H9 (cell line): ENCODE measurements at regions not wholly inside any gene's neighbourhood (a gene's known extent, or its start where the extent isn't known, plus 50 kb on each side); places are given as distances from the start of the nearest gene placed in this dataset.

Experiments used
- DNase-seq: peaks from one replicate; pipeline ENCODE4 v3.0.0-alpha.2; 2017
- H2AFZ ChIP-seq: one replicate; pipeline ENCODE4 v1.6.1; 2013; ENCODE audit warnings: mild to moderate bottlenecking, low read length, control low read depth, moderate library complexity
- H2AK5ac ChIP-seq: 2 replicates; pipeline ENCODE4 v1.6.1; 2013; ENCODE audit warnings: low read length, control low read depth, mixed read lengths; ENCODE audit not compliant: insufficient read length
- H2BK120ac ChIP-seq: one replicate; pipeline ENCODE4 v1.6.1; 2013; ENCODE audit warnings: low read depth, mild to moderate bottlenecking, low read length, control low read depth, inconsistent platforms; ENCODE audit not compliant: poor library complexity, severe bottlenecking
- H2BK12ac ChIP-seq: 2 replicates; pipeline ENCODE4 v1.6.1; 2013; ENCODE audit warnings: low read length, control low read depth, mixed read lengths, low read depth; ENCODE audit not compliant: insufficient read length
- H2BK15ac ChIP-seq: 2 replicates; pipeline ENCODE4 v1.6.1; 2013; ENCODE audit warnings: low read depth, low read length, control low read depth
- H2BK20ac ChIP-seq: one replicate; pipeline ENCODE4 v1.6.1; 2013; ENCODE audit warnings: low read depth, mild to moderate bottlenecking, low read length, control low read depth, inconsistent platforms; ENCODE audit not compliant: poor library complexity, severe bottlenecking
- H2BK5ac ChIP-seq: 2 replicates; pipeline ENCODE4 v1.6.1; 2013; ENCODE audit warnings: low read length, control low read depth, mixed read lengths; ENCODE audit not compliant: insufficient read length
- H3K14ac ChIP-seq: 2 replicates; pipeline ENCODE4 v1.6.1; 2013; ENCODE audit warnings: low read length, control low read depth; ENCODE audit not compliant: insufficient read depth
- H3K18ac ChIP-seq: 2 replicates; pipeline ENCODE4 v1.6.1; 2013; ENCODE audit warnings: low read depth, mild to moderate bottlenecking, mixed read lengths, low read length, control low read depth; ENCODE audit not compliant: insufficient read length
- H3K23ac ChIP-seq: 2 replicates; pipeline ENCODE4 v1.6.1; 2013; ENCODE audit warnings: low read length, control low read depth, mixed read lengths, low read depth; ENCODE audit not compliant: insufficient read length
- H3K23me2 ChIP-seq: 2 replicates; pipeline ENCODE4 v1.6.1; 2013; ENCODE audit warnings: low read depth, mild to moderate bottlenecking, mixed read lengths, low read length, control low read depth; ENCODE audit not compliant: insufficient read length, poor library complexity, severe bottlenecking
- H3K27ac ChIP-seq: 2 replicates; pipeline ENCODE4 v1.5.1; 2013; ENCODE audit warnings: low read length, control low read depth, mixed read lengths, low read depth; ENCODE audit not compliant: insufficient read length
- H3K27me3 ChIP-seq: 2 replicates; pipeline ENCODE4 v1.6.1; 2013; ENCODE audit warnings: low read length, control low read depth, inconsistent platforms; ENCODE audit not compliant: insufficient read depth
- H3K4ac ChIP-seq: 2 replicates; pipeline ENCODE4 v1.6.1; 2013; ENCODE audit warnings: low read depth, mild to moderate bottlenecking, control low read depth, inconsistent platforms, low read length, moderate library complexity
- H3K4me1 ChIP-seq: 2 replicates; pipeline ENCODE4 v1.6.1; 2013; ENCODE audit warnings: low read length, control low read depth, inconsistent platforms; ENCODE audit not compliant: insufficient read depth
- H3K4me2 ChIP-seq: 2 replicates; pipeline ENCODE4 v1.6.1; 2013; ENCODE audit warnings: low read length, control low read depth, mixed read lengths; ENCODE audit not compliant: insufficient read length, insufficient read depth
- H3K56ac ChIP-seq: 2 replicates; pipeline ENCODE4 v1.6.1; 2013; ENCODE audit warnings: low read depth, mild to moderate bottlenecking, mixed read lengths, low read length, control low read depth; ENCODE audit not compliant: insufficient read length
- H3K79me1 ChIP-seq: 2 replicates; pipeline ENCODE4 v1.6.1; 2013; ENCODE audit warnings: low read depth, mild to moderate bottlenecking, moderate library complexity, low read length, control low read depth, inconsistent platforms; ENCODE audit not compliant: insufficient read depth, poor library complexity, severe bottlenecking
- H3K79me2 ChIP-seq: 2 replicates; pipeline ENCODE4 v1.6.1; 2013; ENCODE audit warnings: low read length, control low read depth, inconsistent platforms; ENCODE audit not compliant: insufficient read depth
- H3K9ac ChIP-seq: 2 replicates; pipeline ENCODE4 v1.6.1; 2013; ENCODE audit warnings: low read length, control low read depth, mixed read lengths; ENCODE audit not compliant: insufficient read length; ENCODE audit errors: extremely low read depth
- H3K9me3 ChIP-seq: one replicate; pipeline ENCODE4 v1.6.1; 2013; ENCODE audit warnings: low read depth, low read length, inconsistent platforms; ENCODE audit not compliant: control insufficient read depth
- H3T11ph ChIP-seq: one replicate; pipeline ENCODE4 v1.6.1; 2013; ENCODE audit warnings: mild to moderate bottlenecking, low read length, control low read depth, inconsistent platforms
- H4K20me1 ChIP-seq: one replicate; pipeline ENCODE4 v1.6.1; 2013; ENCODE audit not compliant: control insufficient read depth, insufficient read length, insufficient read depth
- H4K5ac ChIP-seq: 2 replicates; pipeline ENCODE4 v1.6.1; 2013; ENCODE audit warnings: low read depth, mild to moderate bottlenecking, mixed read lengths, low read length, control low read depth; ENCODE audit not compliant: insufficient read length
- H4K8ac ChIP-seq: replicated peaks from 2 replicates; pipeline ENCODE4 v1.6.1; 2013; ENCODE audit warnings: low read length, control low read depth, mixed read lengths, low read depth; ENCODE audit not compliant: insufficient read length
- H4K91ac ChIP-seq: 2 replicates; pipeline ENCODE4 v1.6.1; 2013; ENCODE audit warnings: low read depth, mild to moderate bottlenecking, moderate library complexity, mixed read lengths, low read length, control low read depth; ENCODE audit not compliant: insufficient read length
- H3K27ac Mint-ChIP-seq, 3 experiments: 2 replicates in 2 of 3; 3 replicates in 1 of 3; pipeline ENCODE4 v1.8.0; 2020 to 2021; ENCODE audit warnings: mixed read lengths in 3 of 3, mild to moderate bottlenecking in 1 of 3, moderate library complexity in 1 of 3
- H3K27me3 Mint-ChIP-seq: 2 replicates; pipeline ENCODE4 v1.8.0; 2021; ENCODE audit warnings: low read depth, mild to moderate bottlenecking, moderate library complexity, mixed read lengths
- H3K36me3 Mint-ChIP-seq, 3 experiments: 2 replicates in 2 of 3; 3 replicates in 1 of 3; pipeline ENCODE4 v1.8.0; 2020 to 2021; ENCODE audit warnings: low read depth in 3 of 3, mixed read lengths in 3 of 3; ENCODE audit not compliant: insufficient read depth in 1 of 3
- H3K4me1 Mint-ChIP-seq, 2 experiments: 2 replicates each; pipeline ENCODE4 v1.8.0; 2020; ENCODE audit warnings: mixed read lengths in 2 of 2
- H3K4me3 Mint-ChIP-seq, 2 experiments: 2 replicates in 1 of 2; 3 replicates in 1 of 2; pipeline ENCODE4 v1.8.0; 2020 to 2021; ENCODE audit warnings: mild to moderate bottlenecking in 2 of 2, mixed read lengths in 2 of 2, moderate library complexity in 1 of 2
- H3K9me3 Mint-ChIP-seq, 2 experiments: 2 replicates in 1 of 2; 3 replicates in 1 of 2; pipeline ENCODE4 v1.8.0; 2020; ENCODE audit warnings: mild to moderate bottlenecking in 2 of 2, mixed read lengths in 2 of 2, moderate library complexity in 1 of 2
- WGBS: extraction: QIAGEN DNeasy Blood & Tissue Kit; methylation state at CpG from one replicate; pipeline ENCODE4 v1.1.7; 2013; ENCODE audit warnings: missing lambda C conversion rate, low lambda C conversion rate, mixed read lengths; ENCODE audit not compliant: insufficient read length; ENCODE audit errors: extremely low coverage; 5-methylcytosine and 5-hydroxymethylcytosine counted together
- TF ChIP-seq, protein P1 (sequence below): fragments of 200-600 bp; sonication (generic); conservative IDR thresholded peaks from 3 replicates; pipeline ENCODE4 v1.8.0; 2021; ENCODE audit warnings: antibody characterized with exemption, mild to moderate bottlenecking

DNA sequence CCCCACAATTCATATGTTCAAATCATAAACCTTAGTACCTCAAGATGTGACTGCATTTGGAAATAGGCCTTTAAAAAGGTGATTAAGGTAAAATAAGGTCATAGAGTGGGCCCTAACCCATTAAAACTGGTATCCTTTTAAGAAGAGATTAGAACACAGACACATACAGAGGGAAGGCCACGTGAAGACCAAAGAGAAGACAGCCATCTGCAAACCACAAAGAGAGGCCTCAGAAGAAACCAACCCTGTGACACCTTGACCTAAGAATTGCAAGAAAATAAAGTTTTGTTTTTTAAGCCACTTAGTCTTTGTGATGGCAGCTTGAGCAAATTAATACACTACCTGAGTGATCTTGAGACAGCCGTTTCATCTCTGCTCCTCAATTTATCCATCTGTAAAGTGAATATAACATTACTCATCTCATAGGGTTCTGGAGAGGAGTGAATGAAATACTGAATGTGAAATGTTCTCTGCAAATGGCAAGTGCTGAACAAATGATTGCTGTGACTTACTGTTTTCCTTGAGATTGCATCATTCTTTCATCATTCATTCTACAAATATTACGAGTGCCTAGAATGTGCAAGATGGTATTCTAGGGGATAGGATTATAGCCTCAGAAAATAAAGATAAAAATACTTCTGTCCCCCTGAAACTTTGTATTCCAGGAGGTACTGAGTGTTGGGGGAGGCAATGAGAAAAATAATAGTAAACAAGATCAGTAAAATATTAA, 222.0 kb upstream of the CDH13 start:
- Mint-ChIP-seq H3K4me3 (no peak overlapping the region), H3K27ac (no peak overlapping the region), H3K4me1 (peaks cover 0 to 8% of the 10 kb centered on the region in 2 experiments; a peak in 2 of 4 replicates), H3K27me3 (peaks cover 3% of the 10 kb centered on the region), H3K9me3 (no peaks in the 10 kb centered on the region; a peak in 1 of 5 replicates), H3K36me3 (no peaks in the 10 kb centered on the region)
- Histone ChIP-seq H3K23ac (no peak overlapping the region), H3K4me2 (no peak overlapping the region), H3T11ph (no peak overlapping the region), H4K5ac (no peak overlapping the region), H2BK5ac (no peak overlapping the region), H2BK15ac (no peak overlapping the region), H3K27me3 (no peaks in the 10 kb centered on the region), H3K9me3 (no peaks in the 10 kb centered on the region), H3K14ac (no peak overlapping the region), H4K20me1 (no peaks in the 10 kb centered on the region), H3K27ac (no peak overlapping the region), H3K79me1 (no peaks in the 10 kb centered on the region), H2AFZ (no peak overlapping the region), H3K56ac (no peak overlapping the region), H2BK12ac (no peak overlapping the region), H3K18ac (no peak overlapping the region), H4K8ac (no peak overlapping the region), H3K23me2 (no peaks in the 10 kb centered on the region), H3K4ac (no peak overlapping the region), H3K9ac (no peak overlapping the region), H2BK20ac (no peak overlapping the region), H2AK5ac (no peak overlapping the region), H4K91ac (no peak overlapping the region), H3K4me1 (no peaks in the 10 kb centered on the region), H2BK120ac (no peak overlapping the region), H3K79me2 (no peaks in the 10 kb centered on the region)
- WGBS: no CpG with 5 or more reads among the region's 3 CpGs
- TF ChIP-seq, protein P1, sequence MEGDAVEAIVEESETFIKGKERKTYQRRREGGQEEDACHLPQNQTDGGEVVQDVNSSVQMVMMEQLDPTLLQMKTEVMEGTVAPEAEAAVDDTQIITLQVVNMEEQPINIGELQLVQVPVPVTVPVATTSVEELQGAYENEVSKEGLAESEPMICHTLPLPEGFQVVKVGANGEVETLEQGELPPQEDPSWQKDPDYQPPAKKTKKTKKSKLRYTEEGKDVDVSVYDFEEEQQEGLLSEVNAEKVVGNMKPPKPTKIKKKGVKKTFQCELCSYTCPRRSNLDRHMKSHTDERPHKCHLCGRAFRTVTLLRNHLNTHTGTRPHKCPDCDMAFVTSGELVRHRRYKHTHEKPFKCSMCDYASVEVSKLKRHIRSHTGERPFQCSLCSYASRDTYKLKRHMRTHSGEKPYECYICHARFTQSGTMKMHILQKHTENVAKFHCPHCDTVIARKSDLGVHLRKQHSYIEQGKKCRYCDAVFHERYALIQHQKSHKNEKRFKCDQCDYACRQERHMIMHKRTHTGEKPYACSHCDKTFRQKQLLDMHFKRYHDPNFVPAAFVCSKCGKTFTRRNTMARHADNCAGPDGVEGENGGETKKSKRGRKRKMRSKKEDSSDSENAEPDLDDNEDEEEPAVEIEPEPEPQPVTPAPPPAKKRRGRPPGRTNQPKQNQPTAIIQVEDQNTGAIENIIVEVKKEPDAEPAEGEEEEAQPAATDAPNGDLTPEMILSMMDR: no peak
- no peak for DNase-seq
